ENCODE measurements at regions not wholly inside any gene's neighbourhood (a gene's known extent, or its start where the extent isn't known, plus 50 kb on each side); places are given as distances from the start of the nearest gene placed in this dataset.

DNA sequence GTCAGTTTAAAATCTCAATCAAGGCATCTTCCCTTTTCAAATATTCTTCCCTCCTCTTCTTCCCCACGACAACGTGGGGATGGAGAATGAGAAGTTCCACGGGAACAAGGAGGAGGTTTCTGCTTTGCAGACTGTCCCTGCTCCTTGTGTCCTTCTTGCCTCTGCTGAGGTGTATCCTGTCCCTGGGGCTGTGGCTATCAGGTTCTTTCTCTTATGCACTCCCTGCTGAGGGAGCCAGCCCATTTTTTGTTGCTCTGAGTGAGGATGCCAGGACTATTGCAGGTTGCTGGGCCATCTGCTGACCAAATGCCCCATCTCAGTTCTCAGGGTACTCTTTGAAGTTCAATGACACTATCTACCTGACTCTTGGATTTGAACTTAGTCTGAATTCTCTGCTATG lies 533.6 kb downstream of the RNF144B start:
- no peak for DNase-seq (ENCODE audit: low read depth in 4 of 4, low spot score in 3 of 4)

DNA sequence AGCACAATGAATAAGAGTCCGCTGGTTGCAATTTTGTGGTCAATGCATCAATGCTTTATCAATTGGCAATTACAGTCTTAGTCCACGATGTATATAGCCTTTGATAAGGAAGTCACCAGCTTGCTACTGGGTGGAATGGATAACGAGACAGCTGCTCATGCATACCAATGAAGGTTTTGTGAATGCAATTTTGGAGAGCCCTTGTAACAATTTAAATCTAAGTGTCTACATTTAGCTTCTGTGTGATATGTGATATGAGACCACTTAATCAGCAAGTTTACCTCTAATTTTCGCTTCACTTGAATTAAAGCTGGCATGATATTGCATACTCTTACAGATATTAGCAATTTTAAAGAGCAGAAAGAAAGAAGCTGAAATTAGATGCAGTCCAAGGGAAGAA lies 543.9 kb downstream of the RNF144B start:
- no peak for DNase-seq (ENCODE audit: low read depth in 4 of 4, low spot score in 3 of 4)

DNA sequence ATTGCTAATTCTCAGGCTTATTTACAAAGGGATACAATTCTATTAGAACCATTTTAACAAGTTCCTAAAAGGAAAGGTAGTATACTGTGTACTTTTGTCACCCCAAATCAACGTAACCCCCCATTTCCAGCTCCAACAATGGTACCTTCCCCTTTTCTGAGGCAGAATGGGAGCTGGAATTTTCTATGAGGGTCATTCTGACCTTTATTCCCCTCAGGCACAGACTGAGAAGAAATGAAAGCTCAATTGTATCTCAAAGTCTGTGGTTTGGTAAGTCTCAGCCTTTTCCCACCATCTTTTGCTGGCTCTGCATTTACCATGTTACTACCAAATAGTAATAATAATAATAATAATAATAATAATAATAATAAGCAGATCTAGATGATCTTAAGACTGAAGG lies 571.0 kb downstream of the RNF144B start:
- no peak for DNase-seq (ENCODE audit: low read depth in 4 of 4, low spot score in 3 of 4)

DNA sequence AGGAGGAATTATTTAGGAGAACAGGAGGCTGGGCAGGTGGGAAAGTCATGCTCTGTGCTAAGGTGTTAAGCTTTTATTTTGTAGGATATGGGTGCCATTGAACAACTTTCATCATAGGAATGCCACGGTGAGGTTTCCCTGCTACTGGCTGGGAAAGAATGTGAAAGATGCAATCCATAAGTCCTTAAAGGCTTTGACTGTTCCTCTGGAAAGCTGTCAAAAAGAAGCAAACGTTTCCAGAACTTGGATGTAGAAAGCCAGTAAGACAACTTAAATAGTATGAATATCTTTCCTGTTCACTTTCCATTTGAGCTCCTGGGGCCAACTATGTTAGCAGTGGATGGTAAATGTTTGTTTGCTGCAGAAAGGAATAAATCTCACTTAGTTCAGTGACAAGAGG lies 574.4 kb downstream of the RNF144B start:
- DNase-seq (ENCODE audit: low read depth in 4 of 4, low spot score in 3 of 4), result no peak

DNA sequence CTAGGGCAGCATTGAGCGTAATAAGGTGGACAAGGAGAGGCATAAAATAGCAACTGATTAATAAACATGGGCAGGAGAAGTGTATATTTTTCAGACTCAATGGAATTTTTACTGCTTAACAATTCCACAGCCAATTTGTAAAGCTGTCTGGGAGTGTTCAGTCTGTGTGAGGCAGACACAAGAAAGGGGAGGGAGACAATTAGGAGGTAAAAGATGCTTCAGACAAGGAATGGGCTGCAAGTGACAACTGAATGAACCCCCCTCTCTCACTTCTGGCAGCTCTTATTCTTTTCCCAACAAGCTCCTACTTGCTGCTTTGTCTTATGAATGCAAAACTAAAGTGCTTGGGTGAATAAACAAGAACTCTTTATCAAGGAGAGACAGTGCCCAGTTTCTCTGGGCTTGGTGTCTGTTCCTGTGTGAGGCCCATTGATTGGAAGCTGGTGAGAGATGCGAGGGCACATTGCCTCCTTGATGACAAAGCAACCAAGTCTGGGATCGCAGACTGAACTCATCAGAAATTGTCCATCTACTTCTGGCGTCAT lies 575.3 kb downstream of the RNF144B start:
- DNase-seq (ENCODE audit: low read depth in 4 of 4, low spot score in 3 of 4), result no peak

DNA sequence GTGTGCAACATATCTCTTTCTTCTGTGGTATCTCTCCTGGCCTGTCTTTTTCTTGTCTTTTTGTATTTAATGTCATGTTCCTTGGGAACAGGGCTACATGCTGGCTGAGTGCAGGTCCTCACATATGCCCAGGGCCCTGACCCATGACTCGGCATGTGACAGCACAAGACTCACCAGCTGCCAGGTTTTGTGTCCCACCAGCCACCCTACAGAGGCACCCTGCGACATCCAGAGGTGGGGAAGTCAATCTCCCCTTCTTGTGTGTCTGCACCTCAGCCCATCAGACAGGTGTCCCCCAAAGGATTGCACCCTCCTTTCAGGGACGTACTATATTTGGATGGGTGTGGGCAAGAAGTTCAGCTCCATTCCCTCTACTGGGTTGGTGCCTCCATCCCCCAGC lies 576.3 kb downstream of the RNF144B start:
- DNase-seq (ENCODE audit: low read depth in 4 of 4, low spot score in 3 of 4), result no peak

DNA sequence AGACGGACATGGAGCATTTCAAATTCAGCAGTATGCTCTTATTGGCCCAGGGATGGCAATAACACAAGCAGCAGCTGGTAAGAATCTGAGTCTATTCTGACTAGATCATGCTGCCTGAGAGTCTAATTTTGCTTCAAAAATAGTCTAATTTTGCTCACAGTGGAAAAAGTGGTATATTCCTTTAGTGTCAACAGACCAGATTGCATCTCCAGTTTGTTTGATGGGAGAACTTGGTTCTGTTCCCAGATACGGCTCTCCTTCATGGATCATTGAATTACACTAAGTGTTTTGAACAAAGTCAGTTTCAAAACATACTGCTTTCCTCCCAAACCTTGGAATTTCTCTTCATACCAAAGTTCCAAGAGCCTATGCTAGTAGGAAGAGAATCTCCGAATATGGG lies 586.1 kb downstream of the RNF144B start:
- DNase-seq (ENCODE audit: low read depth in 4 of 4, low spot score in 3 of 4), result no peak

DNA sequence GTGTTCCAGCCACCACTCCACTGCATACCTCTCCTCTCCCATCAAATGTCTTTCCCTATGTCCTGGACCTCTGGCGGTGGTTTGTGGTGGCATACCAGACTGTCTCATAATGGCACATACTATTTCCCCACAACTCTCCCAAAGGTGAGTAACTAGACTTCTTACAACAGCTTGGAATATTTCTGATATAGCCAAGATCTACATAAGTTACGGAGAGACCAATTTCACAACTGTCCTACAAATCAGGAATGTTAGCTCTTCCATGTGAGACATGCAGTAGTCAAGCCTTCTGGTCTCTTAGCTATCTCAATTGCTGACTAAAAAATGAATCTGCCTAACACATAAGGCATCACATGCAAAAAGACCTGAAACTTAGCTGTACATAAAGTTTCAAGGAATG lies 588.9 kb downstream of the RNF144B start:
- DNase-seq (ENCODE audit: low read depth in 4 of 4, low spot score in 3 of 4), result no peak

DNA sequence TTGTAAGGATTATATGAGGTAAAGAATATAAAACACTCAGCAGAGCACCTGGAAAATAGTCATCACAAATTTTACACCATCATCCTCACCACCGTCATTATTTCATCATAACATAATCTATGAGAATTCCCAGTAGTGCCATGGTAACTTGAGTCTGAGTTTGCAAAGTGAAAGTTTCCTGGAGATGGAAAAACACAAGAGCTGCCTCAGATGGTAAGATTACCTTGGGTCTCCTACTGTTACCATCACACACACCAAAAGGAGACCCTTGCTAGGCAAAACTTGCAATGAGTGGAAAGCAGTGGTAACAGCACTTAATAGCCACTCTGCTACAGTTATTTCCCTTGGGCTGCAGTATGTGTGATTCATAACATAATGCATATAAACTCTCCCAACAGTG lies 589.8 kb downstream of the RNF144B start:
- DNase-seq (ENCODE audit: low read depth in 4 of 4, low spot score in 3 of 4), result no peak

DNA sequence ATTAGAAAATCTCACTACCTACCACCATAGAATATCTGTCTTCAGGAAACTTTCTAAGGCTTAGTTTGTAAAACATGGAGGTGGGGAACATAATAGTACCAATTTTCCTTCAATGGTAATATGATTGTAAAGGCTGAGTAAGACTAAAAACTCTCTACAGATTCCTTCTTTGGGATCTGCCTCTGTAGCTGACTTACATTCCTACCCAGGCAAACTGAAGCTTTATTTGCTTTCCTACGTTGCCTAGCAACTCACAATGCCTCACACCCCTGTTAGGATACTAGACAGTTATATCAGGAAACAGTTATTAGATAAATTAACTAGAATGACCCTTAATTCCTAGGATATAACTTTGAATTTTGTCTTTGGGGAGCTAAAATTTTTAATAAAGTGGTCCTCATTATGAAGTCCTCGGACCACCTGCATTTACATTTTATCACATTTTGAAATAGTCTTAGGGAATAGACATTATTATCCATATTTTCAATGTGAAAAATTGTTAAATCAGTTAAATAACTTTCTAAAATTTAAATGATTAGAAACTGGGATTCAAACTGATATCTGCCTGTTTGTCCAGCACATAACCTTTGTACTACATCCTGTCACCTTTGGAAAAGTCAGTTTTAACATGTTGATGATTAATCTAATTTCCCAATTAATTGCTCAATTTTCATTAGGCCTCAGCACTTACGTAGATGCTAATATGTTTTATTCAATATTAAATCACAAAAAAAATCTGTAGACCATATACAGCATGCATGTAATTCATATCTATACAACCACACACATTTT lies 591.4 kb downstream of the RNF144B start:
- DNase-seq (ENCODE audit: low read depth in 4 of 4, low spot score in 3 of 4), result peak in 3 of 4 donors; percentile 18 to 36 (median 27)

DNA sequence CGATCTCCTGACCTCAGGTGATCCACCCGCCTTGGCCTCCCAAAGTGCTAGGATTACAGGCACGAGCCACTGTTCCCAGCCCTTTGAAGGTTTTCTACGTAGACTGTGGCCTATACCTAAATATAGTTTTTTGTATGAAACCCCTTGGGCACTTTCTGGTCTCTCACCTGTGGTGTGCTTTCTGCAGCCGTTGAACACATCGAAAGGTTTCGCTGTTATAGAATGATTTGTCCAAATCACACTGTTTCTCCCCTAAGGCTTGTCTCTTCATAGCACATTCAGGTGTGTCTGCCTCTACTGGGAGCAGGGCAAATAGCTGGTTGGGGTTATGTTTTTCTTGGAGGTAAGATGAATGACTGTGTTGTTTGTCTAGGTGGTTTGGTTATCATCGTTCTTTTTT lies 597.9 kb downstream of the RNF144B start:
- DNase-seq (ENCODE audit: low read depth in 4 of 4, low spot score in 3 of 4), result no peak

DNA sequence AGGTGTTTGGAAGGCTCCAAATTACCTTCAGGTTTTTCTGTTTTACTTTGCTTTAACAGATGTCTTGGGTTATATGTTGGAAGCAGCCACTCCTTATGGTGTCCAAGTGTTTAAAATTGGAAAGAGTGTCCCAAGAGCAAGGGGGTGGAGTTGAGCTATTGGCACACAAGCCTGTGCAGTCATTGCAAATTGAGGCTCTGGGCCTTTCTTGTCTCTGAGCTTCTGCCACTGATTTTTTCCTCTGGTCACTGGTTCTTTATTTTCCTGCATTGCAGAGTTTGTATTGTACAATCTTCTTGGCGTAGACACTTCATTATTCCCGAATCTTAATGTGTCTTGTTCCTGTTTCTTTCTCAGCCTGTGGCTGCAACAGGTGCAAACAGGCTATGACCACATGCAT lies 598.8 kb downstream of the RNF144B start:
- DNase-seq (ENCODE audit: low read depth in 4 of 4, low spot score in 3 of 4), result no peak

DNA sequence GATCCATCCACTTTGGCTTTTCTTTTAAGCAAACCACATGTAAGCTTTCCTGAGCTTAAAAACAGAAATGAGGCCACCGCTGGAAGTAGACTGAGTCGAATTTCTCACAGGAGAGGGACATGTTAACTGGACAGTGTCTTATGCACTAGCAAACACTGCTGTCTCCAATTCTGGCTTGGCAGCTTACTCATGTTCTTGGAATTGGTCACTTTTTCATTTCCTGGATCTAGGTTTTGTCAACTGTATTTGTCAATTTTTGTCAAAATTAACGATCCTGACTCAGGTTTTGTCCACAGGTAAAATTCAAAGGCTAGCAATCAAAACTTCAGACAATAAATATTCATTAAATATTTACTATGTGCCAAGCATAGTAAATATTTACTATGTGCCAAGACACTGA lies 601.5 kb downstream of the RNF144B start:
- DNase-seq (ENCODE audit: low read depth in 4 of 4, low spot score in 3 of 4), result no peak

DNA sequence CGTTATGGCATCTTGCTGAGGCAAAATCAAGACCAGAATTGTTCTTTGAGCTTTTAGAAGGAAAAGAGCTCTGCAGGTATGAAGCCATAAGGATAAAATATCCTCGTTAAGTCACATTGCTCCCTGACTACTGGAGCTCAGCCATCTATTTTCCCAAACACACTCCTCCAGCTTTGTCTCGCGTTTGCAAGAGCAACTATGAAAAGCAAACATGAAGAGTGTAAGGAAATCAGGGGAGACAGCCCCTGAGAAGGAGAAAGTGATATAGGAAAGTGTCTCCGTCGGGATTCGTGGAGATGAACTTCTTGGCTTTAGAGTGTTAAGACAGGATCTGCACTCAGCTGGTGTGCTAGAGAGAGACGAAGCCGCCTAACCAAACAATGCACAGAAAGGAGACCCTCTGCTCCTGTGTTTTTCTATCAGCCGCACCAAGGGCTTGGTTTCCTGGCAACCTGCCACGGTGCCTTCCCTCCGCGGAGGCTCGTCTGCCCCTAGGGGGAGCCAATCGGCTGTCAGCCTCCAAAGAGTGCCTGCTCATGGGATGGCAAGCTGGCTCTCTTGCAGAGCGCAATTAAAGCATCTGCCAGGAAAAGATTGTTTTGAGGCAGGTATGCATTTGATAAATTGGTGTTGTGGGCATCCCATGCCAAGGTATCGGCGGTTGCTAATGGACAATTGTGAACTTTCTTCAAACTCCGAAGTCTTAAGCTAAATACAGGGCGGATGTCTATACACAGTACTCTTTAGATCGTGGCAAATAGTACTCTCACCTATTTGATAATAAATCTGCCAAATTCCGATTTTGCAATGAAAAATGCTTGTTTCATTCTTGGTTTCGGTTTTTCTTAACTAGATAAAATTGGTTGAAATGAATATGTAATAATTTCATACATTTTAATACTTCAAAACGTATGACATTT lies 603.2 kb downstream of the RNF144B start:
- DNase-seq (ENCODE audit: low read depth in 4 of 4, low spot score in 3 of 4), result peak; percentile 66 to 77 (median 70)

DNA sequence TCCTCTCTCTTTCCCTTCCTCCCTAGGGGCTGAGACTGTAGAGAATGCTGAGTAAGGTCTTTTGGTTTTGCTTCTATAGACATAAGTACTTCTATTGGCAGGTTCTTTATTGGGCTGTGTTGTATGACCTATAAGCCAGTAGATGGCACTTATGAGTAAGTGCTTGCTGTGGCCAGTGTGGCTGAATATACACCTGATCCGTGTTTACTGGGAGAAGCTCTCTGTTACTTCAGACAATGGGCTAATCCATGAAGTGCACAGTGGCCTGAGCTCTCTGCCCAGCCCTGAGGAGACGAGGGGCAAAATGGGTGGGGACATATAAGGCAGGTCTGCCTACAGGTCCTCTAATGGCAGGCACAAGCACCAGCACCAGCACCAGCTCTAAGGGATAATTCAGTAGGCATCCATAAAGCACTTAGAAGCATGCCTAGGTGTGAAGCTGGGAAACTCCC lies 610.3 kb downstream of the RNF144B start:
- peak in 1 of 4 donors; percentile 29 for DNase-seq (ENCODE audit: low read depth in 4 of 4, low spot score in 3 of 4)

DNA sequence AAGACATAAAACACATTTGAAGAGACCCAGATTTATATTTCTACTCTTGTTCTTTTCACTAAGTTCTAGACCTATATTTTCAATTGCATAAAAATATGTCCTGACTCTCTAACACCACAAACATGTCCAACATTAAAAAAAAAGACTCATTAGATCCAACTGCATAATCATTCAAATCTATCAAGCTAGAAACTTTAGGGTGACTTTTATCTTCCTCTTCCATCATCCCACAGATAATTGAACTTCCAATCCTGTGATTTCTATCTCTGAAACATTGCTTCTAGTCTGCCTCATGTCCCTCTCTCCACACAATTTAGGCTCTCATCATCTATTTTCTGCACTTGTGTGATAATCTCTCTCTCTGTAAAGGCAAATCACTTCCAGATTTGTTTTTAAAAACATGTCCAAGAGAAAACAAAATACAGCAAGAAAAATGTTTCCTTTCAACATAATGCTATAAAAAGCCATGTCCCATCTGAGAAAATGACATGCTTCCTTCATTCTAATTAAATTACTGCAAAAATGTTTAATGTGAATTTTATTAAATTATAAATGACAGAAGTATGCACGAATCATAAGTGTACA lies 615.9 kb downstream of the RNF144B start:
- no peak for DNase-seq (ENCODE audit: low read depth in 4 of 4, low spot score in 3 of 4)

DNA sequence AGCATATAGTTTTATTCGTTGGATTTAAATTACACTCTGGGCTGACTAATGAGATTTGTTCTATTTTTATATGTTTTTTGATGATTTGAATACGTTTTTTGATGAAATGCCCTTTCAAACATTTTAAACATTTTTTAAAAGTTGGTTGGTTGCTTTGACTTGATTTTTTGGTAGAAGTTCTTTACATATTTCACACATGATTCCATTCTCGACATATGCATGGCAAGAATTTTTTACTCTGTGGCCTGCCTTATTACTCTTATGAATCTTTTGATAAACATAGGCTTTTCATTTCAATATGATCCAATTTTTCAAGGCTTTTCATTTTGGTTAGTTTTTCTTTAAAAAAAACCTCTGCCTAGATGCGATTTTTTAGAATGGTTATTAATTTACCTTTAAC lies 617.0 kb downstream of the RNF144B start:
- DNase-seq (ENCODE audit: low read depth in 4 of 4, low spot score in 3 of 4), result no peak

DNA sequence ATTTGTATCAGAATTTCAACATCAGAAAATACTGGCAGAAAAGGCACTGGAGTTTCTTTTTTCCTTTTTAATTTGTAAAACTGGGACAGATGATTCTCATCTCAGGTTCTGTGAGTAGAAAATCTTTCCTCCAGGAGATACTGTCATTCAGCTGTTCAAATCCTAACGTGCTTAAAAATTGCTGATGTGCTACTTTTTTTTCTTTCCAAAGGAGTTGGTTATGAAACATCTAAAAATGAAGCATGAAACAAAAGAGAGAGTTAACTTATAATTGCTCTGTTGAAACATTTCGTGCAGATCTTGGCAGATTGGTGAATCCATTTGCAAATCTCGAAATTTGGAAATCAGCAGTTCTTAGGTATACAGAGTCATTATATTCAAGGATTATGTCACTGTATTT lies 622.6 kb downstream of the RNF144B start:
- no peak for DNase-seq (ENCODE audit: low read depth in 4 of 4, low spot score in 3 of 4)

DNA sequence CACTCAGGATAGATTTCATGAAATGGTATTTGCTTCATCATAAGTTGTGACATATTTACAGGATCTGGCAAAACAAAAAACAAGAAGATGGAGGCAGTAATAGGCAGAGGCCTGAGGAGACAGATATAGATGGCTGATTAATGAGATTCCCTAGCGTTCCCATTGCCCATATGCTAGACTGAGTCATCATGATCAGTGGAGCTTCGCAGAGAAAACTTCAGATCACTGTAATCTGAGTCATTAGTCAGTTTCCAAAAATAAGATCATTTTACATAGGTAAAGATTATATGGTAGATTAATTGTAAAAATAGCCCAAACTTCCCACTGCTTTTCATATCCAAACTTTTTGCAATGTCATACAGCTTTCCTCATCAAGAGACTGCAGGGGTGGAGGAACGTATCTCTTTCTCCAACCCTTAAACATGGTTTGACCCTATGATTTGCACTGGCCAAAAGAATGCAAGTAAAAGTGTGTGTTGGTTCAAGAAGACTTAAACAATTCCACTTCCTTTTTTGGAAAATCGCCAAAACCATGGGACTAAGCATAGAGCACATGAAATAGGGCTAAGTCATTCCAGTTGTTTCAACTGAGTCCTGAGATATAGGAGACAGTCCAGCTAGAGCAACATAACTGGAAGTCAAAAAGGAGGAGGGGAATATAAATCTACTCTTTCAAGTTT lies 626.0 kb downstream of the RNF144B start:
- no peak for DNase-seq (ENCODE audit: low read depth in 4 of 4, low spot score in 3 of 4)

DNA sequence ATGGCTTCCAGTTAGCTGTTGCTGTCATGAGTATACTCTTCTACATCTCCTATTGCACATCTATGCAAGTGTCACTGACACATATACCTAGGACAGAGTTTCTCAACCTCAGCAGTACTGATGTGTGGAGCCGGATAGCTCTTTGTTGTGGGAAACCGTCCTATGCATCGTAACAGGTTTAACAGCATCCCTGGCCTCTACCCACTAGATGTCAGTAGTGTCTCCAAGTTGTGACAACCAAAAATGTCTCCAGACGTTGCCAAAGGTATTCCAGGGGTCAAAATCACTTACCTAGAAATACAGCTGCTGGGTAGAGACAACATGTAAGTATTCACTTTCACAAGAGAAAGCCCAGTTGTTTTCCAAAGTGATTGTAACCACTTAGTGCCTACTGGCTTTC lies 637.6 kb downstream of the RNF144B start:
- DNase-seq (ENCODE audit: low read depth in 4 of 4, low spot score in 3 of 4), result peak; percentile 35 to 60 (median 39)

DNA sequence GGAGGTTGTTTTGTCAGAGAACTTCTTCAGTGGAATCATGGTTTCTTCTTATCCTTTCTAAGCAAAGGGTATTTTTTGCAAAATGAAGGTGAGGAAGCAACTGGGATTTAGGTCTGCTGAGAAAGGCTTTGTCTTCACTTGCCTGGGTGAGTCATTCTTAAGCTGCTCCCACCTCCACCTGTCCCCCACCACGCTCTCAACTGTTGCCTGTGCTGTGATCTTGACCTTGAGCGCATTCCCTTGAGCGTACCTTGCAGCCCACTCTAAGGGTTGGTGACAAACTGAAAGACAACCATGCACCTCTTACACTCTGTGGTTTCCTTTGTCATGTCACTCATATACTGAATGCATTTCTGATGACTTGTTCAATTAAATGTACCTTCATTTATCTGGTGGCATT lies 641.1 kb downstream of the RNF144B start:
- DNase-seq (ENCODE audit: low read depth in 4 of 4, low spot score in 3 of 4), result no peak
